ENCODE measurements at regions not wholly inside any gene's neighbourhood (a gene's known extent, or its start where the extent isn't known, plus 50 kb on each side); places are given as distances from the start of the nearest gene placed in this dataset.

DNA sequence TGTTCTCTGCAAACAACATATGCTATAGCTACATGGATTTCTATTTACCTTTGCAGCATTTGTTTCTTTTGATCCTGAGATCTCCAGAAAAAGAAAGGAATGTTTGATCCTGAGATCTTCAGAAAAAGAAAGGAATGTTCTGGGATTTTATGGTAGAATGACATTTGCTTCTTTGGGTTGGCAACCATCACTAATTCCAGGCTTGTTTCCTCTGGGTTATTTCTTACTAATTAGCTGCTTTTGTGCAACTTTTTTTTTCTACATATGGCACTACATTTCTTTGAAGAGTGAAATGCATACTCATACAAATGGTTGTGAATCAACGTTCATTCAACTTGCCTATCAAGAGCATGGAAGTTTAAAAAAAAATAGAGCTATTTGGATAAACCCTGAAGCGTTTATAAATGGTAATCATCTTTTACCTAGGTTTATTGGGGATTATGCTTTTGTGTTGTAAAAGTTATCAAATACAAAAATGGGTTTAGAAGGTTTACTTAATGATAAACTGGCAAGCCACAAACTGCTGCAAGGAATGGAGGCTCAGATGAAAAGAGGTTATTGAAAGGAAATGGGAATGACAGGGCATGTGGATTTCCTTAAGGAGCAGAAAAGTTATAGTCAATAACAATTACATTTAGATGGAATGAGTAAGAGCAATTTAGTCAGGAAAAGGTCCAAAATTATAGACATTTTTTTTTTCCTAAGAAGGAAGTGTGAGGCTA lies 95.6 kb upstream of the PCDH18 start:
- H3K27me3 Mint-ChIP-seq = no peaks in the 10 kb centered on the region
- no peak overlapping the region for H3K27ac Mint-ChIP-seq
- H3K4me1 Mint-ChIP-seq (ENCODE audit: low read depth) = no peaks in the 10 kb centered on the region
- intact Hi-C loops (cut with micrococcal nuclease) = no loop called here
- no peaks in the 10 kb centered on the region for H3K9me3 Mint-ChIP-seq
- no peaks in the 10 kb centered on the region for H3K36me3 Mint-ChIP-seq (ENCODE audit: low read depth)
- no peak overlapping the region for H3K4me3 Mint-ChIP-seq

DNA sequence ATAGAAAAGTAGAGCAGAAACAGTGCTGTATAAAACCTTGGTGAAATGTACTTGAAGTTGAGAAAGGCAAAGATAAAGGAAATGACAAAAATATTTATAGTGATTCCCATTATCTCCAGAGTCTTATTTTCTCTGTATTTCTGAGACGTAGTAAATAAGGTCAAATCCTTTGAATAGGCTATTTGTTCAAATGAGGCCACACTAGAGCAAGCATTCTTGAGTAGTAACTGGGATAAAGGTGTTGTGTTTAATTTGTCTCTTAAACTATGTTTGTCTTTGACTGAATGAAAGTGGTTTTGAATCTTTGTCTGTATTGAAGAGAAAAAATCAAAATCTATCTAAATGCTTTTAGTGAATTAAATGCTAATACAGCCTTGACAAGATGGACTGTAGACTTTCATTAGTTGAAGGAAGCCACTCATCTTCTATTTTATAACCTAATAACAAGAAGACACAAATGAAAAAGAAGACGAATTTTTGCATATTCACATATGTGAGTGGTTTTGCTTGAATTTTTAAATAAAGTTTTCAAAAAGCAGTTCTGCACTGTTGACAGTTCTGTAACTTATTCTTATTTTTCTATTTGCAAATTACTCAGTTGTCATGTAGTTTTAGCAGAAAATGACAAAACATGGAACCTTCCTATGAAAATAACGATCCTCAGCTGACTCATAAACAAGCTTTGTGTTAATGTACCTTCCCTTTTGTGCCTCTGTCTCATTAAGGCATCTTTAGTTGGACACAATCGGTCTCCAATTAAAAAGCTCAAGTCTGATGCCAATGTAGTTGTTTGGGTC lies 94.8 kb upstream of the PCDH18 start:
- no peaks in the 10 kb centered on the region for H3K36me3 Mint-ChIP-seq (ENCODE audit: low read depth)
- H3K27me3 Mint-ChIP-seq = no peaks in the 10 kb centered on the region
- H3K27ac Mint-ChIP-seq = no peak overlapping the region
- intact Hi-C loops (cut with micrococcal nuclease) = no loop called here
- H3K4me1 Mint-ChIP-seq (ENCODE audit: low read depth) = no peaks in the 10 kb centered on the region
- no peak overlapping the region for H3K4me3 Mint-ChIP-seq
- no peaks in the 10 kb centered on the region for H3K9me3 Mint-ChIP-seq

DNA sequence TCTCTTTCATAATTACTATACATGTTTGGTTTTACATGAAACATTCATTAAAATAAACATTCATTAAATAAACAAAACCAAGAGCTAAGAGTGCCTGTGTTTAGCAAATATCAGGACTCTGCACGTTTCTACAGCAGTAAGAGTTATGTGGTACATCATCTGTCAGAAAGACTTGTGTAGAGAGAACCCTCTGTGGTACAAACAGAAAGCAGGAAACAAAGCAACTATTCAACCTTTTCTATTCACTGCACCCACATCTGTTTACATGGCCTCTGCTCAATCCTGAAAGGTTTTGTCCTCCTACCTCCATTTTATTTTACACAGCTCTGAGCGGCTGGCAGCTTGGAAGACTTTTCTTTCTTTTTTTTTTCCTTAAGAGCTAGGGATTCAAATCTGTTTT lies 90.7 kb upstream of the PCDH18 start:
- Mint-ChIP-seq H3K36me3 (ENCODE audit: low read depth) (no peaks in the 10 kb centered on the region), H3K4me3 (no peak overlapping the region), H3K9me3 (no peaks in the 10 kb centered on the region), H3K27me3 (no peaks in the 10 kb centered on the region), H3K4me1 (ENCODE audit: low read depth) (no peaks in the 10 kb centered on the region), H3K27ac (no peak overlapping the region)
- intact Hi-C loops (cut with micrococcal nuclease) = no loop called here

DNA sequence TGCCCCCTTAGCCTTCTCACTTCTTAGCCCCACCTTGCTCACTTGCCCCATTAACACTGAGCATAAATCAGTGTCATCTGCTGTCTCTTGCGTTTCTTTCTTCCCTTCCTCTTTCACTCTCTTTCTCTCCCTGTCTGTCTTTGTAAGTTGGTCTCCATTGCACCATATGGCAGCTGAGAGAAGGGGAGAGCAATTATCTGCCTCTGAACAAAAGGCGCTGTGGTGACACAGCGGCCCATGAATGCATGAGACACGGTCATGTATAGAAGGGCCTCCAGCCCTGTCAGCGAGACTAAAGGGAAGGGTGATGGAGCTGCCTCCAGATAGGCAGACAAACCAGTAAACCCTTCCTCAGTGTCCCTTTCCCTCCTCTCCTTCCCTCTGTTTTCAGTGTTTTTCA lies 88.8 kb upstream of the PCDH18 start:
- Mint-ChIP-seq H3K36me3 (ENCODE audit: low read depth) (no peaks in the 10 kb centered on the region), H3K4me3 (no peak overlapping the region), H3K9me3 (no peaks in the 10 kb centered on the region), H3K4me1 (ENCODE audit: low read depth) (no peaks in the 10 kb centered on the region), H3K27me3 (no peaks in the 10 kb centered on the region), H3K27ac (no peak overlapping the region)
- intact Hi-C loops (cut with micrococcal nuclease) = no loop called here

DNA sequence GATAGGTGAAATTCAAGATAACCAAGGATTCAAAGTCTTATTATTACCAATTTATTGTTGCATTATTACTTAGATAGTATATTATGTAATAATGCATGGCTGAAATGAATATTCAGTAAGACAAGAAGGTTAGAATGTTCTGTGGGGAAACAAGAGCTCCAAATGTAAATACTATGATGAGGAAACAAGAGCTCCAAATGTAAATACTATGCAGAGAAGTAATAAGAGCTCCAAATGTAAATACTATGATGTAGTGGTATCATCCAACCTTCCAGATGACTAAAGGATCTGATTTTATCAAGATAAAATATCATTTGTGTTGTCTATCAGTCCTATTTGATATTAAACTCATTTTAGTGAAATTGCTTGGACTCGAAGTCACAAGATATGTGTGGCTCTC lies 82.2 kb upstream of the PCDH18 start:
- Mint-ChIP-seq H3K9me3 (no peaks in the 10 kb centered on the region), H3K27me3 (no peaks in the 10 kb centered on the region), H3K36me3 (ENCODE audit: low read depth) (no peaks in the 10 kb centered on the region), H3K27ac (no peak overlapping the region), H3K4me1 (ENCODE audit: low read depth) (no peaks in the 10 kb centered on the region), H3K4me3 (no peak overlapping the region)
- intact Hi-C loops (cut with micrococcal nuclease) = no loop called here

DNA sequence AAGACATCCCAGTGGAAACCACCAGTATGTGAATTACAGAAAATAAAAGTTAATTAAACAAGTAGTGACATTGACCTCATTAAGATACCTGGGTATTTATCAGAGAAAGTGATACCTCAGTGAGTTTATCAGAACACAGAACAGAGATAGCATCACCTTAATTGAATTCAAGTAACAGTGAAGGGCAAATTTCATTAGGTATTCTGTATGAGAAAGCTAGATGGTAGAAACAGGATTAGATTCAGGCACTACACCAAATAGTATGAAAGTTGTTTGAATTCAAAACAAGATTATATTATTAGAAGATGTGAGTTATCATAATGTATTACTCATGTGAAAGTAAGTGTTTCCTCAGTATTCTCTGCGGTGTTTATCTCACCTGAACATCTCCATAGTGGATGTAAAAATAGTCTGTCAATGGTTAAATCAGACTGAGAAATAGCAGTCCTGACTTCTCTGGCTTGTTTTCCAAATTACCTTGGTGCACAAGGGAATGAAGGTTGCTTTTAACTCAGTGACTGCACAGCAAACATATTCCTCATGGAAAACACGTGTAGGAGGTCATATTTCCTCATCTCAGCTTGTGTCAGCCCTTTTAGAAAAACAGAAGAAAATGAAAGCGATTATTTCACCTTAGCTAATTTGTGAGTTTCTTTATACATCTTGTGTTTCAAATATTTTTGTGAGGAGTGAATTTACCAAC lies 79.9 kb upstream of the PCDH18 start:
- Mint-ChIP-seq H3K4me3 (no peak overlapping the region), H3K27me3 (no peaks in the 10 kb centered on the region), H3K4me1 (ENCODE audit: low read depth) (no peaks in the 10 kb centered on the region), H3K36me3 (ENCODE audit: low read depth) (no peaks in the 10 kb centered on the region), H3K27ac (no peak overlapping the region), H3K9me3 (no peaks in the 10 kb centered on the region)
- intact Hi-C loops (cut with micrococcal nuclease) = no loop called here

DNA sequence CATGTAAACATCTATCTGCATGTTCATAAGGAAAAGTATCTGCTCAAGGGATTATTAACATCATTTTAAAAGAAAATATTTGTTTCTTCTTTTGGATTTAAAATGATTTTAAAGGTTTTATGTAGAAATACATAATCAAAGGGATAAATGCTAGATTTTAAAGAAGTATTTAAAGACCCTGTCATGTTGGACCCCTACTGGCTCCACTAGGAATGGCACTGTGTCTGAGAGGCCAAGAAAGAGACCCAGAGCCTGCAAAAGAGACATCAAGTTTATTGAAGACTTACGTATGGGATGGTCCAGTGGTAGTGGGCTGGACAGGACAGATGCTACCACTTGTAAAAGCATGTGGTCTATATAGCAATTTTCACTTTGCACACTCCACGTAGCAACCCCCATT lies 78.7 kb upstream of the PCDH18 start:
- H3K4me1 Mint-ChIP-seq (ENCODE audit: low read depth) = no peaks in the 10 kb centered on the region
- H3K27me3 Mint-ChIP-seq = no peaks in the 10 kb centered on the region
- intact Hi-C loops (cut with micrococcal nuclease) = no loop called here
- no peaks in the 10 kb centered on the region for H3K9me3 Mint-ChIP-seq
- no peak overlapping the region for H3K4me3 Mint-ChIP-seq
- H3K36me3 Mint-ChIP-seq (ENCODE audit: low read depth) = no peaks in the 10 kb centered on the region
- no peak overlapping the region for H3K27ac Mint-ChIP-seq

DNA sequence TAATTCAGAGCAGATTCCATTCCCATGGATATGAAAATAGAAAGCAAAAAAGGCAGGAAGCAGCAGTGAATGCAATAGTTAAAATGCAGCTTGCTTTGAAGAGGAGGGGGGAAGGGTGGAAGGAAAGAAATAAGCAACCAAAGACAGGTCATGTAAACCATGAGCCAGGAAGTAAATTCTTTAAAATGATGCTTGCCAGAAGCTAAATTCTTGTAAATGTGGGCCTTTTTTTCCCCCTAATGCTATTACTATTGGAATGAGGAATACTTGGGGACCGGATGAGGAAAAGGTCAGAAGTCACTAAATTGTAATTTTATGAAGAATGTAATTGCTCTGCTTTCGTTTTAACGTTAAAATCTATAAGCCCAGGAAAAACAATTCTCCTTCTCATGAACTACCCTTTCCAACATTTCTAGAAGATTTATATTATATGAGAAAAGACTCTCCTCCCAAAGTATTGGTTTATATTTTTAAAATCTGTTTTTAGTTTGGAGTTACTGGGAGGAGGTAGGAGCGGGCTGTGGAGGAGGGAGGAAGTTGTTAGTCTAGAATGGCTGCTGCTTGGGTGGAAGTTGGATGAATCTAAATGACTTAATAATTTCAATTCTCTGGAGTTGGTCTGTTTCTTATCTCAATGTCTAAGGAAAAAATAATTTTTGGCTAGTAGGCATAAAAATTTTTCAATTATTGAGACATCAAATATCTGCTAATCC lies 77.6 kb upstream of the PCDH18 start:
- H3K27ac Mint-ChIP-seq = no peak overlapping the region
- intact Hi-C loops (cut with micrococcal nuclease) = no loop called here
- H3K36me3 Mint-ChIP-seq (ENCODE audit: low read depth) = no peaks in the 10 kb centered on the region
- no peaks in the 10 kb centered on the region for H3K9me3 Mint-ChIP-seq
- H3K4me3 Mint-ChIP-seq = no peak overlapping the region
- no peaks in the 10 kb centered on the region for H3K4me1 Mint-ChIP-seq (ENCODE audit: low read depth)
- H3K27me3 Mint-ChIP-seq = no peaks in the 10 kb centered on the region

DNA sequence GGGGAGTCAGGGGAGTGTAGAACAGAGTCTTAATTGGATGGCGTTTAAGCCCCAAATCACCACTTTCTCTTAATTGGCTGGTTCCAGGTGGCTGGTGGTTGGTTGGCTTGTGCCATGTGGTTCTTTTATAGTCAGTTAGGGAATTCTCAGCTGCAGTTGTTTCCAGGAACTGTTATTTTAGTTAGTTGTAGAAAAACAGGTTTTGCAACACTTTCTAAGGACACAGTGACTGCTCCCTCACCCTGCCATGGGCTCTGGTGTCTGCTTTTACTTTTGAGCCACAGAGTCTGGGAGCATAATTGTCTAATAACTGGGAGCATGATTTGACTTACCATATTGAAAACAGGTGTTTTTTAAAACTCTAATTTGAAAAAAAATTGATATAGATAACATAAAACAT lies 75.8 kb upstream of the PCDH18 start:
- Mint-ChIP-seq H3K9me3 (no peaks in the 10 kb centered on the region), H3K4me1 (ENCODE audit: low read depth) (no peaks in the 10 kb centered on the region), H3K4me3 (no peak overlapping the region), H3K36me3 (ENCODE audit: low read depth) (no peaks in the 10 kb centered on the region), H3K27ac (no peak overlapping the region), H3K27me3 (no peaks in the 10 kb centered on the region)
- intact Hi-C loops (cut with micrococcal nuclease) = no loop called here

DNA sequence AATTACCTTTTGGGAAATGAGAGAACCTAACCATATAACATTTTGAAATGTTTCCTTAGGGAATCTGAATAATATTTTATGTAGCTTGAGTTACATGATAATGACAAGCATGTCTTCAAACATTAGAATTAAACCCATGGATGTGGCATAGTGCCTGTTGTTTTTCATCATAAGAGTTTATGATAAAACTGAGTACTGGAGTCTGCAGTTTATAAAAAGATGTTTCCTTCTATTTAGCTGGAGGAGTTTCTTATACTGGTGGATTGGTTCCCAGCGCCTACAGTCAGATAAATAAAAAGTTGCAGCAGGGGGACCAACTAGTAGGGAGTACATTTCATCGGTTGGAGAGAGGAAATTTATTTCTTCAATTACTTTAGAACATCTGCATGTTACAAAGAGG lies 70.1 kb upstream of the PCDH18 start:
- Mint-ChIP-seq H3K4me3 (no peak overlapping the region), H3K36me3 (ENCODE audit: low read depth) (no peaks in the 10 kb centered on the region), H3K27ac (no peak overlapping the region), H3K27me3 (no peaks in the 10 kb centered on the region), H3K4me1 (ENCODE audit: low read depth) (no peaks in the 10 kb centered on the region), H3K9me3 (no peaks in the 10 kb centered on the region)
- intact Hi-C loops (cut with micrococcal nuclease) = no loop called here

DNA sequence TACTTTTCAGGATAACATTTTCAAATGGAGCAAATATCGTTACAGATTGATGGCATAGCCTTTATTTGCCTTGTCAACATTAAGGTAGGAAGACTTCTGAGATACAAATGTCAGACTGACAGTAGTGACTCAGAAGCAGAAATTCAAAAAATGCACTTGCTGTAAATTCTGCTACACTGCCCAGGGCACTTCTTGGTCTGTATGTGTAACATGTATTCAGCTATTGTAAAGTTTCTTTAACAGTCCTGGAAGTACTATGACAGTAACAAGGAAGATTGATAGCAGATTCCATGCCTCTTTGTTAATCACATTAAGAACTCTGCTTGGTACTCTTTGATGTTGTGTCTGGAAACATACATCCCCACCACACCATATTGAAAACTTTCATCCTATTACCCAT lies 69.6 kb upstream of the PCDH18 start:
- Mint-ChIP-seq H3K4me3 (no peak overlapping the region), H3K4me1 (ENCODE audit: low read depth) (no peaks in the 10 kb centered on the region), H3K27me3 (no peaks in the 10 kb centered on the region), H3K27ac (no peak overlapping the region), H3K9me3 (no peaks in the 10 kb centered on the region), H3K36me3 (ENCODE audit: low read depth) (no peaks in the 10 kb centered on the region)
- intact Hi-C loops (cut with micrococcal nuclease) = no loop called here

DNA sequence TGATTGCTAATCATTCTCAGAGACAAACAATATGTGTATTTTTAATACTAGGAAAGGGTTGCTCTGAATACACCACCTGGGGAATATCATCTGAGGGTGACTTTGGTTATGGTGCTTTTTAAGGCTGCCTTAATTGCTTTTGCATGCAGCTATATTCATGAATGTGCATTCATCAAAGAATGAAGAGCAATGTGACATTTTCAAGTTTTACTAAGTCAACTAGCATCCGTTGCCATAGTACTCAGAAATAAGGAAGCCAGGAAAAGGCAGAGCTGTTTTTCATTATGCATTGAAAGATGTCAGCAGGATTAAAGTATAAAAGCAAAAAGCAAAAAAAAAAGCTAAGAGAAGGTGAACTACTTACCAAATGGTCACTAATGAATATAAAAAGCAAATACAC lies 67.4 kb upstream of the PCDH18 start:
- Mint-ChIP-seq H3K27ac (no peak overlapping the region), H3K4me1 (ENCODE audit: low read depth) (no peaks in the 10 kb centered on the region), H3K27me3 (no peaks in the 10 kb centered on the region), H3K36me3 (ENCODE audit: low read depth) (no peaks in the 10 kb centered on the region), H3K4me3 (no peak overlapping the region), H3K9me3 (peaks cover 8% of the 10 kb centered on the region)
- intact Hi-C loops (cut with micrococcal nuclease) = no loop called here

DNA sequence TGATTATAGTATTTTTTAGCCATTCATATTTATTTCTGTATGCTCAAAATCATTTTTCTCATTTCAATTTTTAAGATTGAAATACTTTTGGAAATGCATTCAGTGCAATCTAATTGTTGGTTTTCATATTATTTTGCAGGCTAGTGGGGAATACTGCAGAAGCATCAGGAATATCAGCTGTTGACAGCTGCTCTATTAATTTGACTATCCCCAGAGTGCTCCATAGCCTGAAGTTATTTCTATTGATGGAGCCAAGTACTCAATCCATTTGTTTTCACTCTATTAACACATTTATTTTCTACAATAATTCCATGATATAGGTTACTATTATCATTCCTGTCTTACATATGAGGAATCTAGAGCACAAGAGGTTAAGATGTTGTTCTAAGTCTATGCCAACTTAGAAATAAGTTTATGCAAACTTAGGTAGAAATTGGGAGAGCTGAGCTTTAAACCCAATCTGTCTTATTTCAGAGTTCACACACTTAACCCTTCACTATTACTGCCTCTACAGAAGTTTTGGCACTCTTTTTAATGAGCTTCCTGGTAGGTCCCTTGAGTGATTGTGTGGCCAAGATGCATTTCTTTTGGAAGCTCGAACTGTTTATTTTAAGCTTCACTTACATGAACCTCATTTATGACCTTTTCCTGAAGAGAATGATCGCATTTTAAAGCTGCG lies 65.6 kb upstream of the PCDH18 start:
- Mint-ChIP-seq H3K4me3 (no peak overlapping the region), H3K9me3 (peaks cover 8% of the 10 kb centered on the region), H3K36me3 (ENCODE audit: low read depth) (no peaks in the 10 kb centered on the region), H3K4me1 (ENCODE audit: low read depth) (no peaks in the 10 kb centered on the region), H3K27ac (no peak overlapping the region), H3K27me3 (no peaks in the 10 kb centered on the region)
- intact Hi-C loops (cut with micrococcal nuclease) = no loop called here

All from dendritic cell treated with granulocyte-macrophage colony-stimulating factor and Interleukin-4, amounts not matched to agents 40 ng/mL and 50 ng/mL, for 4 days (primary cell).